GDM1 (cell line): ENCODE measurements at regions not wholly inside any gene's neighbourhood (a gene's known extent, or its start where the extent isn't known, plus 50 kb on each side); places are given as distances from the start of the nearest gene placed in this dataset.

Experiments used
- DNase-seq: peaks from one replicate; lab custom pipeline; 2025; lab: John Stamatoyannopoulos, UW

GRCh38 chr18:71523483-71524435 lies 1020.4 kb downstream of the CBLN2 start:
- no peak for DNase-seq

GRCh38 chr18:71505526-71505925 lies 1038.6 kb downstream of the CBLN2 start:
- DNase-seq = no peak

GRCh38 chr18:71503222-71503621 lies 1040.9 kb downstream of the CBLN2 start:
- no peak for DNase-seq

- DNase-seq = no peak
Observed at GRCh38 chr18:71485611-71486010, 1058.5 kb downstream of the CBLN2 start.

GRCh38 chr18:71471963-71472725 lies 1072.0 kb downstream of the CBLN2 start:
- DNase-seq = no peak

GRCh38 chr18:71456206-71456605 lies 1087.9 kb downstream of the CBLN2 start:
- no peak for DNase-seq

- DNase-seq = no peak
Observed at GRCh38 chr18:71450257-71450656, 1093.9 kb downstream of the CBLN2 start.

- no peak for DNase-seq
Observed at GRCh38 chr18:71443706-71444480, 1100.2 kb downstream of the CBLN2 start.

- no peak for DNase-seq
Observed at GRCh38 chr18:71442731-71443141, 1101.4 kb downstream of the CBLN2 start.

GRCh38 chr18:71441156-71441555 lies 1103.0 kb downstream of the CBLN2 start:
- no peak for DNase-seq

- no peak for DNase-seq
Observed at GRCh38 chr18:71437511-71437910, 1106.6 kb downstream of the CBLN2 start.

GRCh38 chr18:71433373-71433772 lies 1110.8 kb downstream of the CBLN2 start:
- no peak for DNase-seq

- no peak for DNase-seq
Observed at GRCh38 chr18:71431689-71432088, 1112.5 kb downstream of the CBLN2 start.

- no peak for DNase-seq
Observed at GRCh38 chr18:71431171-71431570, 1113.0 kb downstream of the CBLN2 start.

GRCh38 chr18:71426441-71426840 lies 1117.7 kb downstream of the CBLN2 start:
- no peak for DNase-seq

GRCh38 chr18:71405169-71405809 lies 1116.4 kb downstream of the SOCS6 start:
- no peak for DNase-seq

- no peak for DNase-seq
Observed at GRCh38 chr18:71403501-71403900, 1114.7 kb downstream of the SOCS6 start.

- no peak for DNase-seq
Observed at GRCh38 chr18:71398531-71398930, 1109.7 kb downstream of the SOCS6 start.

GRCh38 chr18:71388148-71388547 lies 1099.3 kb downstream of the SOCS6 start:
- no peak for DNase-seq

- DNase-seq = no peak
Observed at GRCh38 chr18:71374294-71375000, 1085.6 kb downstream of the SOCS6 start.

GRCh38 chr18:71371951-71372605 lies 1083.2 kb downstream of the SOCS6 start:
- no peak for DNase-seq
